A549 (cell line): ENCODE measurements at regions not wholly inside any gene's neighbourhood (a gene's known extent, or its start where the extent isn't known, plus 50 kb on each side); places are given as distances from the start of the nearest gene placed in this dataset.

Source experiments
- ATAC-seq, 2 experiments: fragments of 200-7000 bp in 1 of 2; fragments of >200 bp in 1 of 2; cut with Nextera tagmentation in 1 of 2; cut with Tn5 transposase in 1 of 2; 3 replicates each; pipeline versions ENCODE4 v1.8.0 to v1.9.1; 2018 to 2020; ENCODE audit warnings: mild to moderate bottlenecking in 1 of 2, moderate library complexity in 1 of 2
- CTCF ChIA-PET: fragments of 300-600 bp; sonication (Branson Sonifier 250); formaldehyde crosslinking; extraction: SDS; loops from one replicate; lab custom pipeline; 2021; ENCODE audit warnings: antibody characterized with exemption, inconsistent platforms; lab: Yijun Ruan, JAX
- POLR2A ChIA-PET: fragments of 350-600 bp; formaldehyde crosslinking; extraction: SDS; loops from one replicate; lab custom pipeline; 2021; ENCODE audit warnings: antibody characterized with exemption, inconsistent platforms; lab: Yijun Ruan, JAX
- DNase-seq, 2 experiments: peaks; one replicate each; pipeline versions ENCODE4 v3.0.0 to v3.0.0-alpha.2; 2011 to 2016; ENCODE audit warnings: low read depth in 1 of 2, low spot score in 1 of 2
- FAIRE-seq: peaks from 2 replicates; lab custom pipeline; 2011; peaks lifted over from hg19 to GRCh38; lab: Jason Lieb, UNC
- H3K27ac ChIP-seq, 2 experiments: fragments of >200 bp; sonication (Bioruptor Twin); formaldehyde crosslinking; 3 replicates each; pipeline ENCODE4 v1.5.1; 2016 to 2017
- H3K4me1 ChIP-seq: fragments of >200 bp; sonication (Bioruptor Twin); formaldehyde crosslinking; 3 replicates; pipeline ENCODE4 v1.6.1; 2016
- H3K4me2 ChIP-seq: fragments of >200 bp; sonication (Bioruptor Twin); formaldehyde crosslinking; 3 replicates; pipeline ENCODE4 v1.6.1; 2016
- H3K4me3 ChIP-seq: fragments of >200 bp; sonication (Bioruptor Twin); formaldehyde crosslinking; 3 replicates; pipeline ENCODE4 v1.5.1; 2016
- H3K9me3 ChIP-seq: fragments of >200 bp; sonication (Bioruptor Twin); formaldehyde crosslinking; 3 replicates; pipeline ENCODE4 v1.6.1; 2016
- CHD2 ChIP-seq: fragments of 150-350 bp; IDR thresholded peaks from 2 replicates; pipeline ENCODE4 v1.6.1; 2014; ENCODE audit warnings: low read length; ENCODE audit not compliant: partially characterized antibody
- FOSB ChIP-seq: fragments of 250-450 bp; sonication (Bioruptor Pico); IDR thresholded peaks from 2 replicates; pipeline ENCODE4 v1.5.0; 2020; ENCODE audit warnings: mild to moderate bottlenecking, moderate library complexity
- GATA3 ChIP-seq: IDR thresholded peaks from 2 replicates; pipeline ENCODE4 v1.6.1; 2012; ENCODE audit warnings: borderline replicate concordance
- HOXB13 ChIP-seq: fragments of 250-450 bp; sonication (Bioruptor Pico); IDR thresholded peaks from 2 replicates; pipeline ENCODE4 v1.5.0; 2020; ENCODE audit warnings: low read depth, mild to moderate bottlenecking, moderate library complexity
- RAD21 ChIP-seq, 2 experiments: fragments of >200 bp in 1 of 2; sonication (Bioruptor Twin) in 1 of 2; formaldehyde crosslinking in 1 of 2; IDR thresholded peaks in 1 of 2; conservative IDR thresholded peaks in 1 of 2; 2 replicates in 1 of 2; 3 replicates in 1 of 2; pipeline ENCODE4 v1.6.1; 2012 to 2018; ENCODE audit warnings: inconsistent platforms in 1 of 2
- RARB ChIP-seq: fragments of 250-450 bp; sonication (Bioruptor Pico); IDR thresholded peaks from 2 replicates; pipeline ENCODE4 v1.8.0; 2021; ENCODE audit warnings: mild to moderate bottlenecking, moderate library complexity
- TP53 ChIP-seq: fragments of 250-450 bp; sonication (Bioruptor Pico); IDR thresholded peaks from 2 replicates; pipeline ENCODE4 v1.5.0; 2021; ENCODE audit warnings: mild to moderate bottlenecking, moderate library complexity
- WGBS: methylation state at CpG from one replicate; pipeline ENCODE4 v1.1.6; 2017; ENCODE audit errors: missing lambda C conversion rate; 5-methylcytosine and 5-hydroxymethylcytosine counted together
- TF ChIP-seq, protein P1 (sequence below): fragments of 200-600 bp; sonication (generic); IDR thresholded peaks from 2 replicates; pipeline ENCODE4 v1.6.1; 2016; ENCODE audit warnings: antibody characterized with exemption, mild to moderate bottlenecking, moderate library complexity
- TF ChIP-seq, protein P2 (sequence below): fragments of >200 bp; sonication (Bioruptor Twin); formaldehyde crosslinking; IDR thresholded peaks from 2 replicates; pipeline ENCODE4 v1.6.1; 2016

DNA sequence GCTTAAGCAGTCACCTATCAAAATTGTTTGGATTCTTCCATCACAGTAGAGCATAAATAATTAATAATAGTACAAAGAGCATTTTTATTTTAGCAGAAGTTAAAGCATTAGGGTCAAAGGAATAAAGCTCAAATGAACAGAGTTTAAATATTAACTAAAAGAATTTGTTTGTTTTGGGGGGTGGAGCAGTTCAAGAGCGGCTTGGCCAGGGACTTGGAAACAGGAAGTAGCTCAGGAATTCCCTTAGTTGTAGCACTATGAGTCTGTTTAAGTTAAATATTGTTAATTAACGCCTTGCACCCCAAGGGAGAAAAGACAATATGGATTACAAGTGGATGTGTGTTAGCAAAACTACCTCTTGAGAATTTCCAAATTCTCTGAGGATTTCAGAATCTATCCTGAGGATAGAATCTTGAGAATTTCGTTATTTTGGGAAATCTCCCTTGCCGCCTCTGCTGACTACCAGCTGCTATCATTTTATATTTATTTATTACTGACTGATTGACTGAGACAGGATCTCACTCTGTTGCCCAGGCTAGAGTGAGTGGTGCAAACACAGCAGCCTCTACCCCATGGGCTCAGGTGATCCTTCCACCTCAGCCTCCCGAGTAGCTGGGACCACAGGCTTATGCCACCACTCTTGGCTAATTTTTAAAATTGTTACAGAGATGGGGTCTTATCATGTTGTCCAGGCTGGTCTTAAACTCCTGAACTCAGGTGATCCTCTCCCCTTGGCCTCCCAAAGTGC lies 96.7 kb upstream of the CHD1 start:
- peak in 1 of 2 experiments; percentile 74; a peak in 3 of 6 replicates for ATAC-seq

DNA sequence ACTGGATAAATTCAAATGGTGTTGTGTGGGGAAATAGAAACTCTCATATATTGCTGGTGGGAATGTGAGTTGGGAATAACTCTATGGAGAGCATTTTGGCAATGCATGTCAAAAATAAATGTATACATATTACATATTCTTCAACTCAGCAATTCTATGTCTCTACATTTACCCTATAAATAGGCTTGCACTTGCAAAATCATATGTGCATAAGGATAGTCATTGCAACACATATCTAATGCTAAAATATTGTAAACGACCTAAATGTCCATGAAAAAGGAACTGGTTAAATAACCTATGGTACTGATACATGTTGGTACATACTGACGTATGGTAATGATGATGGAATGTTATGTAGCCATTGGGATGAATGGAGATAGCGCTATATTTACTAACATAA lies 94.5 kb upstream of the CHD1 start:
- no peak for DNase-seq
- no peak overlapping the region for H3K27ac ChIP-seq
- no peak overlapping the region for H3K4me2 ChIP-seq
- CTCF ChIA-PET, result no interaction called here
- H3K4me3 ChIP-seq, result no peak overlapping the region
- no peak for TF ChIP-seq GATA3
- no peak for TF ChIP-seq RARB (CRISPR knock-in tag)
- TF ChIP-seq, all 56 proteins: peak for 0
- Histone ChIP-seq H3K9me3 (no peaks in the 10 kb centered on the region), H3K4me1 (peaks cover 30% of the 10 kb centered on the region)
- FAIRE-seq (no peak), ATAC-seq (no peak)
- POLR2A ChIA-PET, result no interaction called here
- 65% methylated on average over 3 of the region's 3 CpGs for WGBS

More for the DNA sequence above, 96.7 kb upstream of the CHD1 start:
- H3K4me1 ChIP-seq, result peaks cover 21% of the 10 kb centered on the region
- peak overlapping the region; percentile 75 to 78 for H3K27ac ChIP-seq
- CTCF ChIA-PET, result interaction anchor here (1.2 kb wide), 1 partner anchor 121 kb away, joined by 3 read pairs; no protein-coding TSS in a partner anchor
- POLR2A ChIA-PET, result interaction anchor here (3.0 kb wide), 1 partner anchor 96 kb away, joined by 12 read pairs; the partner anchor contains the start of gene CHD1
- whole genome bisulfite sequencing, result 46% methylated on average over 5 of the region's 5 CpGs
- peak overlapping the region; percentile 78 for H3K4me2 ChIP-seq
- DNase-seq (peak in 1 of 2 experiments; percentile 60), FAIRE-seq (no peak)
- no peaks in the 10 kb centered on the region for H3K9me3 ChIP-seq
- no peak for TF ChIP-seq CHD2
- TF ChIP-seq TP53 (CRISPR knock-in tag), result no peak
- no peak for TF ChIP-seq GATA3
- no peak overlapping the region for H3K4me3 ChIP-seq

DNA sequence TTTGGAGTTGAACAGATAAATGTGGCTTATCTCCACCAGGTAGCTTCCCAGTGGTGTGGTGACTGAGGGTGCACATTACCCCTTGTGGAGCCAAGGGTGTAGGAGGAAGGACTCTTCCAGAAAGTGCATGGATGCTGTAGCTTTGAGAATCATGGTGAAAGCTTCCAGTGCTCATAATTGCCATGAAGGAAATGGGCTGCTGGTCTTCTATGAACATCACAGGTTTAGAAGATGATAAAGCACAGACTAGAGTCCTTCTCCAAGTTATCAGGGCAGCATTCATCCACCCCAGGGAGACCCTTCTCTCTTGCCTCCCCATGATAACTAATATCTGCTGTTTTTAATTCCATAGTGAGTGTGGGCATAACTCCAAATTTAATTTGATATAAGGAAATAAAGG lies 93.4 kb upstream of the CHD1 start:
- Histone ChIP-seq H3K4me1 (peaks cover 30% of the 10 kb centered on the region), H3K27ac (no peak overlapping the region), H3K9me3 (no peaks in the 10 kb centered on the region), H3K4me2 (no peak overlapping the region), H3K4me3 (no peak overlapping the region)
- no peak for DNase-seq
- POLR2A ChIA-PET, result no interaction called here
- TF ChIP-seq HOXB13 (no peak), RAD21 (conservative IDR thresholded peaks at IDR 0.05 in 1 of 2, IDR thresholded peaks at IDR 0.05 in 1 of 2) (no peak)
- ATAC-seq, result no peak
- CTCF ChIA-PET, result interaction anchor here (1.4 kb wide), 1 partner anchor 10 kb away, joined by 3 read pairs; no protein-coding TSS in a partner anchor
- FAIRE-seq, result no peak

DNA sequence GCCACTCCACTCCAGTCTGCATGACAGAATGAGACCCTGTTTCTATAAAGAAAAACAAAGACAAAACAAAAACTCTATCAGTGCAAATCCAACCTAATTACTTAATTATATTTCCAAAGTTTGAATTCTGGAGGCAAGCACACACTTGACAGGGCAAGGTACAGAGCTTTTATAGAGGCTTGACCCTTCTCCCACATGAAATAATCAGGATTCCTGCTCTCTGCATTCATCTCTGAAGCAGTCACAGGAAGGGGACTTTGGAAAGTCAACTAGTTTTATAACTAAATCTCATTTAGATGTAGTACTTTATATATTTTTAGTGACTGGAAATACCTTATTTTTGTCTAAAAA lies 91.9 kb upstream of the CHD1 start:
- Histone ChIP-seq H3K4me3 (no peak overlapping the region), H3K9me3 (no peaks in the 10 kb centered on the region), H3K4me2 (peak overlapping the region; percentile 38), H3K27ac (peak overlapping the region; percentile 18 to 56; a peak in 3 of 6 replicates), H3K4me1 (peaks cover 25% of the 10 kb centered on the region)
- TF ChIP-seq FOSB, result no peak
- TF ChIP-seq, protein P1, sequence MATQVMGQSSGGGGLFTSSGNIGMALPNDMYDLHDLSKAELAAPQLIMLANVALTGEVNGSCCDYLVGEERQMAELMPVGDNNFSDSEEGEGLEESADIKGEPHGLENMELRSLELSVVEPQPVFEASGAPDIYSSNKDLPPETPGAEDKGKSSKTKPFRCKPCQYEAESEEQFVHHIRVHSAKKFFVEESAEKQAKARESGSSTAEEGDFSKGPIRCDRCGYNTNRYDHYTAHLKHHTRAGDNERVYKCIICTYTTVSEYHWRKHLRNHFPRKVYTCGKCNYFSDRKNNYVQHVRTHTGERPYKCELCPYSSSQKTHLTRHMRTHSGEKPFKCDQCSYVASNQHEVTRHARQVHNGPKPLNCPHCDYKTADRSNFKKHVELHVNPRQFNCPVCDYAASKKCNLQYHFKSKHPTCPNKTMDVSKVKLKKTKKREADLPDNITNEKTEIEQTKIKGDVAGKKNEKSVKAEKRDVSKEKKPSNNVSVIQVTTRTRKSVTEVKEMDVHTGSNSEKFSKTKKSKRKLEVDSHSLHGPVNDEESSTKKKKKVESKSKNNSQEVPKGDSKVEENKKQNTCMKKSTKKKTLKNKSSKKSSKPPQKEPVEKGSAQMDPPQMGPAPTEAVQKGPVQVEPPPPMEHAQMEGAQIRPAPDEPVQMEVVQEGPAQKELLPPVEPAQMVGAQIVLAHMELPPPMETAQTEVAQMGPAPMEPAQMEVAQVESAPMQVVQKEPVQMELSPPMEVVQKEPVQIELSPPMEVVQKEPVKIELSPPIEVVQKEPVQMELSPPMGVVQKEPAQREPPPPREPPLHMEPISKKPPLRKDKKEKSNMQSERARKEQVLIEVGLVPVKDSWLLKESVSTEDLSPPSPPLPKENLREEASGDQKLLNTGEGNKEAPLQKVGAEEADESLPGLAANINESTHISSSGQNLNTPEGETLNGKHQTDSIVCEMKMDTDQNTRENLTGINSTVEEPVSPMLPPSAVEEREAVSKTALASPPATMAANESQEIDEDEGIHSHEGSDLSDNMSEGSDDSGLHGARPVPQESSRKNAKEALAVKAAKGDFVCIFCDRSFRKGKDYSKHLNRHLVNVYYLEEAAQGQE, result no peak
- TF ChIP-seq, protein P2, sequence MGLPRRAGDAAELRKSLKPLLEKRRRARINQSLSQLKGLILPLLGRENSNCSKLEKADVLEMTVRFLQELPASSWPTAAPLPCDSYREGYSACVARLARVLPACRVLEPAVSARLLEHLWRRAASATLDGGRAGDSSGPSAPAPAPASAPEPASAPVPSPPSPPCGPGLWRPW, result no peak
- ATAC-seq (no peak), DNase-seq (no peak), FAIRE-seq (no peak)
- ChIA-PET CTCF (interaction anchor here (0.8 to 2.7 kb wide), 2 partner anchors 12 to 22 kb away, joined by 4 to 12 read pairs; no protein-coding TSS in a partner anchor), POLR2A (interaction anchor here (1.3 kb wide), 1 partner anchor 92 kb away, joined by 6 read pairs; the partner anchor contains the start of gene CHD1)
